ENCODE measurements at regions not wholly inside any gene's neighbourhood (a gene's known extent, or its start where the extent isn't known, plus 50 kb on each side); places are given as distances from the start of the nearest gene placed in this dataset.

- TF ChIP-seq SPI1 (IDR thresholded peaks at IDR 0.05; ENCODE audit: borderline replicate concordance, low read depth) (no peak), POLR2AphosphoS5 (IDR thresholded peaks at IDR 0.05; ENCODE audit: low read depth) (no peak), CTCF (IDR thresholded peaks at IDR 0.05; ENCODE audit: insufficient read depth, low read length) (no peak), GABPA (IDR thresholded peaks at IDR 0.05; ENCODE audit: low read depth) (no peak)
- TF ChIP-seq, protein P1, sequence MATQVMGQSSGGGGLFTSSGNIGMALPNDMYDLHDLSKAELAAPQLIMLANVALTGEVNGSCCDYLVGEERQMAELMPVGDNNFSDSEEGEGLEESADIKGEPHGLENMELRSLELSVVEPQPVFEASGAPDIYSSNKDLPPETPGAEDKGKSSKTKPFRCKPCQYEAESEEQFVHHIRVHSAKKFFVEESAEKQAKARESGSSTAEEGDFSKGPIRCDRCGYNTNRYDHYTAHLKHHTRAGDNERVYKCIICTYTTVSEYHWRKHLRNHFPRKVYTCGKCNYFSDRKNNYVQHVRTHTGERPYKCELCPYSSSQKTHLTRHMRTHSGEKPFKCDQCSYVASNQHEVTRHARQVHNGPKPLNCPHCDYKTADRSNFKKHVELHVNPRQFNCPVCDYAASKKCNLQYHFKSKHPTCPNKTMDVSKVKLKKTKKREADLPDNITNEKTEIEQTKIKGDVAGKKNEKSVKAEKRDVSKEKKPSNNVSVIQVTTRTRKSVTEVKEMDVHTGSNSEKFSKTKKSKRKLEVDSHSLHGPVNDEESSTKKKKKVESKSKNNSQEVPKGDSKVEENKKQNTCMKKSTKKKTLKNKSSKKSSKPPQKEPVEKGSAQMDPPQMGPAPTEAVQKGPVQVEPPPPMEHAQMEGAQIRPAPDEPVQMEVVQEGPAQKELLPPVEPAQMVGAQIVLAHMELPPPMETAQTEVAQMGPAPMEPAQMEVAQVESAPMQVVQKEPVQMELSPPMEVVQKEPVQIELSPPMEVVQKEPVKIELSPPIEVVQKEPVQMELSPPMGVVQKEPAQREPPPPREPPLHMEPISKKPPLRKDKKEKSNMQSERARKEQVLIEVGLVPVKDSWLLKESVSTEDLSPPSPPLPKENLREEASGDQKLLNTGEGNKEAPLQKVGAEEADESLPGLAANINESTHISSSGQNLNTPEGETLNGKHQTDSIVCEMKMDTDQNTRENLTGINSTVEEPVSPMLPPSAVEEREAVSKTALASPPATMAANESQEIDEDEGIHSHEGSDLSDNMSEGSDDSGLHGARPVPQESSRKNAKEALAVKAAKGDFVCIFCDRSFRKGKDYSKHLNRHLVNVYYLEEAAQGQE (IDR thresholded peaks at IDR 0.05; ENCODE audit: insufficient replicate concordance, low read depth) = no peak
- H3K27me3 ChIP-seq (ENCODE audit: insufficient read depth, poor library complexity, severe bottlenecking) = no peaks in the 10 kb centered on the region
- no peak for DNase-seq (ENCODE audit: low read depth in 1 of 2, low spot score in 1 of 2)
- H3K4me3 ChIP-seq (replicated peaks; ENCODE audit: insufficient read depth, low read length) = no peak overlapping the region
- H3K27ac ChIP-seq (replicated peaks) = no peak overlapping the region
These were observed 140.2 kb upstream of the MYO10 start for GRCh38 chr5:17076272-17076671.

GRCh38 chr5:17077440-17078233, 139.8 kb upstream of the BASP1 start:
- TF ChIP-seq, protein P1 (IDR thresholded peaks at IDR 0.05; ENCODE audit: insufficient replicate concordance, low read depth) = no peak
- TF ChIP-seq CTCF (IDR thresholded peaks at IDR 0.05; ENCODE audit: insufficient read depth, low read length) (no peak), SPI1 (IDR thresholded peaks at IDR 0.05; ENCODE audit: borderline replicate concordance, low read depth) (no peak), POLR2AphosphoS5 (IDR thresholded peaks at IDR 0.05; ENCODE audit: low read depth) (no peak), GABPA (IDR thresholded peaks at IDR 0.05; ENCODE audit: low read depth) (no peak)
- DNase-seq (ENCODE audit: low read depth in 1 of 2, low spot score in 1 of 2) = no peak
- H3K4me3 ChIP-seq (replicated peaks; ENCODE audit: insufficient read depth, low read length) = no peak overlapping the region
- H3K27me3 ChIP-seq (ENCODE audit: insufficient read depth, poor library complexity, severe bottlenecking) = no peaks in the 10 kb centered on the region
- H3K27ac ChIP-seq (replicated peaks) = no peak overlapping the region

GRCh38 chr5:17079562-17079961, 137.9 kb upstream of the BASP1 start:
- TF ChIP-seq SPI1 (IDR thresholded peaks at IDR 0.05; ENCODE audit: borderline replicate concordance, low read depth) = no peak
- TF ChIP-seq, protein P1 (IDR thresholded peaks at IDR 0.05; ENCODE audit: insufficient replicate concordance, low read depth) = no peak
- TF ChIP-seq POLR2AphosphoS5 (IDR thresholded peaks at IDR 0.05; ENCODE audit: low read depth) = no peak
- TF ChIP-seq CTCF (IDR thresholded peaks at IDR 0.05; ENCODE audit: insufficient read depth, low read length) = no peak
- no peak for TF ChIP-seq GABPA (IDR thresholded peaks at IDR 0.05; ENCODE audit: low read depth)
- H3K27ac ChIP-seq (replicated peaks) = no peak overlapping the region
- no peaks in the 10 kb centered on the region for H3K27me3 ChIP-seq (ENCODE audit: insufficient read depth, poor library complexity, severe bottlenecking)
- no peak for DNase-seq (ENCODE audit: low read depth in 1 of 2, low spot score in 1 of 2)
- no peak overlapping the region for H3K4me3 ChIP-seq (replicated peaks; ENCODE audit: insufficient read depth, low read length)

Data from HL-60 (cell line).